Thyroid gland (tissue), 4 donors: ENCODE measurements at regions not wholly inside any gene's neighbourhood (a gene's known extent, or its start where the extent isn't known, plus 50 kb on each side); places are given as distances from the start of the nearest gene placed in this dataset.
"Not testable (repeated sequence)": the region's sequence is repeated elsewhere in the genome, so short reads cannot be mapped to it uniquely, and the experiment has no call there.

Experiments
- POLR2A ChIP-seq, 2 donors: fragments of 450-650 bp; IDR thresholded peaks; one replicate each; pipeline ENCODE4 v1.6.1; 2017; ENCODE audit warnings: antibody characterized with exemption in 2 of 2, mild to moderate bottlenecking in 2 of 2, moderate library complexity in 1 of 2
- TF ChIP-seq, protein P1 (sequence below), 6 experiments: fragments of 200-600 bp in 3 of 6; fragments of 450-650 bp in 3 of 6; sonication (generic) in 3 of 6; IDR thresholded peaks; one replicate each; pipeline ENCODE4 v1.5.1; 2016 to 2019; ENCODE audit warnings: antibody characterized with exemption in 6 of 6, mild to moderate bottlenecking in 2 of 6, inconsistent platforms in 1 of 6, moderate library complexity in 1 of 6

DNA sequence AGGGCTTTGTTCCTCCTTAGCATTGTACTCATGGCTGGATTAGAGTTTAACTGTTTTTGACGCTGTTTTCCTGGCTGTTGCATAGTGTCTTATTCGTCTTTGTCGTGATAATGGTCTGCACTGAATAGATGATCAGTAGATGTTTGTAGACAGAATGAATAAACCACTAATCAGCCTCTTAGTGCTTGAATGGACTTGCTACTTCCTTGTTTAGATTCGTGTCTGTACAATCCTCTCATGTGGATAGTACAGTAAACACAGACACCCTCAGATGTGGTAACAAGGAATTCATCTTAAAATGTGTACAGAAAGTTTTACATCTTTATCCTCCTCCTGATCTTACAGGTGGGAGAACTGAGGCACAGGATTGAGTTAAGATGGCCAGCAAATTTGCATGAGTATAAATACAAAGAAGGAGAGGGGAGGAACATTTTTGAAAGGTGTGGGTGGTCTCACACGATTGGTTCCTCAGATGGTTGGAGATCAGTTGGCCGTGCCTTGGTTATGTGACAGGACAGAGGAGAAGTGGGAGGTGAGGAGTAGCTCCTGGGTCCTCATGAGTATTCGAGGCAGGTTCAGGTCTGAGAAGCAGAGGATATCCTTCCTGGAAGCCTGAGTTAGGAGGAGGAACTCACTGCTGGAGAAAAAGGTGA, 196.0 kb downstream of the KLRB1 start:
- TF ChIP-seq, protein P1, sequence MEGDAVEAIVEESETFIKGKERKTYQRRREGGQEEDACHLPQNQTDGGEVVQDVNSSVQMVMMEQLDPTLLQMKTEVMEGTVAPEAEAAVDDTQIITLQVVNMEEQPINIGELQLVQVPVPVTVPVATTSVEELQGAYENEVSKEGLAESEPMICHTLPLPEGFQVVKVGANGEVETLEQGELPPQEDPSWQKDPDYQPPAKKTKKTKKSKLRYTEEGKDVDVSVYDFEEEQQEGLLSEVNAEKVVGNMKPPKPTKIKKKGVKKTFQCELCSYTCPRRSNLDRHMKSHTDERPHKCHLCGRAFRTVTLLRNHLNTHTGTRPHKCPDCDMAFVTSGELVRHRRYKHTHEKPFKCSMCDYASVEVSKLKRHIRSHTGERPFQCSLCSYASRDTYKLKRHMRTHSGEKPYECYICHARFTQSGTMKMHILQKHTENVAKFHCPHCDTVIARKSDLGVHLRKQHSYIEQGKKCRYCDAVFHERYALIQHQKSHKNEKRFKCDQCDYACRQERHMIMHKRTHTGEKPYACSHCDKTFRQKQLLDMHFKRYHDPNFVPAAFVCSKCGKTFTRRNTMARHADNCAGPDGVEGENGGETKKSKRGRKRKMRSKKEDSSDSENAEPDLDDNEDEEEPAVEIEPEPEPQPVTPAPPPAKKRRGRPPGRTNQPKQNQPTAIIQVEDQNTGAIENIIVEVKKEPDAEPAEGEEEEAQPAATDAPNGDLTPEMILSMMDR (IDR thresholded peaks at IDR 0.05): not testable (repeated sequence)
- not testable (repeated sequence) for TF ChIP-seq POLR2A (IDR thresholded peaks at IDR 0.05)
